H1 (cell line): ENCODE measurements at regions not wholly inside any gene's neighbourhood (a gene's known extent, or its start where the extent isn't known, plus 50 kb on each side); places are given as distances from the start of the nearest gene placed in this dataset.
A peak's percentile ranks its signal among the peaks of the same experiment; 100 is the strongest.

Experiments
- CTCF ChIA-PET: fragments of 300-600 bp; sonication (Branson Sonifier 250); formaldehyde crosslinking; loops from one replicate; lab custom pipeline; 2021; ENCODE audit not compliant: partially characterized antibody; lab: Charles Lee
- POLR2A ChIA-PET: fragments of 300-600 bp; sonication (Branson Sonifier 250); formaldehyde crosslinking; loops from one replicate; lab custom pipeline; 2021; ENCODE audit warnings: inconsistent platforms; ENCODE audit not compliant: partially characterized antibody; lab: Charles Lee
- DNase-seq, 2 experiments: peaks; one replicate each; pipeline versions ENCODE4 v3.0.0 to v3.0.0-alpha.2; 2010 to 2022; ENCODE audit warnings: low spot score in 2 of 2, low read depth in 1 of 2, mixed read lengths in 1 of 2
- FAIRE-seq: peaks from 2 replicates; lab custom pipeline; 2011; peaks lifted over from hg19 to GRCh38; lab: Jason Lieb, UNC
- H2AFZ ChIP-seq: 2 replicates; pipeline ENCODE4 v1.8.1; 2012; ENCODE audit warnings: low read length, inconsistent platforms
- H2AK5ac ChIP-seq: 2 replicates; pipeline ENCODE4 v1.6.1; 2013; ENCODE audit warnings: low read depth, low read length
- H2BK120ac ChIP-seq: replicated peaks from 2 replicates; pipeline ENCODE3; 2013; ENCODE audit warnings: low read depth, low read length, inconsistent platforms
- H2BK12ac ChIP-seq: 2 replicates; pipeline ENCODE4 v1.6.1; 2013; ENCODE audit warnings: low read depth, low read length
- H2BK15ac ChIP-seq: 2 replicates; pipeline ENCODE4 v1.6.1; 2013; ENCODE audit warnings: low read length
- H2BK20ac ChIP-seq: 2 replicates; pipeline ENCODE4 v1.6.1; 2013; ENCODE audit warnings: low read length
- H2BK5ac ChIP-seq: 2 replicates; pipeline ENCODE4 v1.6.1; 2013; ENCODE audit warnings: low read depth, low read length
- H3K14ac ChIP-seq: 2 replicates; pipeline ENCODE4 v1.6.1; 2013; ENCODE audit warnings: inconsistent platforms; ENCODE audit not compliant: insufficient read length
- H3K18ac ChIP-seq: 2 replicates; pipeline ENCODE4 v1.6.1; 2013; ENCODE audit warnings: low read length; ENCODE audit errors: extremely low read depth
- H3K23ac ChIP-seq: 2 replicates; pipeline ENCODE4 v1.6.1; 2013; ENCODE audit warnings: inconsistent platforms; ENCODE audit not compliant: insufficient read length
- H3K23me2 ChIP-seq: 2 replicates; pipeline ENCODE4 v1.6.1; 2013; ENCODE audit warnings: low read depth, low read length
- H3K27ac ChIP-seq: 2 replicates; pipeline ENCODE4 v1.6.1; 2011; ENCODE audit warnings: low read depth, low read length, inconsistent platforms
- H3K27me3 ChIP-seq, 4 experiments: replicated peaks in 1 of 4; 1 replicate in 1 of 4; 2 replicates in 3 of 4; pipeline versions ENCODE4 v1.6.1 to v1.8.1; 2011 to 2013; ENCODE audit warnings: low read length in 3 of 4, mild to moderate bottlenecking in 3 of 4, inconsistent platforms in 2 of 4, mixed read lengths in 2 of 4, moderate library complexity in 1 of 4; ENCODE audit not compliant: control insufficient read depth in 3 of 4, insufficient read depth in 3 of 4; ENCODE audit errors: extremely low read depth in 1 of 4
- H3K36me3 ChIP-seq, 4 experiments: 2 replicates each; pipeline versions ENCODE4 v1.6.1 to v1.8.1; 2011 to 2013; ENCODE audit warnings: mild to moderate bottlenecking in 4 of 4, low read length in 3 of 4, moderate library complexity in 2 of 4, control low read depth in 1 of 4, inconsistent platforms in 1 of 4; ENCODE audit not compliant: insufficient read depth in 4 of 4, control insufficient read depth in 2 of 4
- H3K4ac ChIP-seq: replicated peaks from 2 replicates; pipeline ENCODE3; 2013; ENCODE audit warnings: low read length, low read depth, mixed read lengths, inconsistent platforms; ENCODE audit not compliant: insufficient read length
- H3K4me1 ChIP-seq, 4 experiments: replicated peaks in 1 of 4; 1 replicate in 1 of 4; 2 replicates in 3 of 4; pipeline versions ENCODE4 v1.6.1 to v1.8.1; 2011 to 2013; ENCODE audit warnings: low read length in 3 of 4, inconsistent platforms in 2 of 4, mixed read lengths in 1 of 4; ENCODE audit not compliant: insufficient read depth in 4 of 4, control insufficient read depth in 3 of 4
- H3K4me2 ChIP-seq, 2 experiments: 2 replicates each; pipeline versions ENCODE4 v1.6.1 to v1.8.1; 2011 to 2013; ENCODE audit warnings: low read depth in 2 of 2, low read length in 2 of 2, control low read depth in 1 of 2, inconsistent platforms in 1 of 2, mild to moderate bottlenecking in 1 of 2; ENCODE audit not compliant: insufficient read depth in 1 of 2
- H3K4me3 ChIP-seq, 4 experiments: fragments of 200-600, 300-600 bp in 1 of 4; sonication (generic), shearing (Covaris generic), sonication (Bioruptor Twin) in 1 of 4; 2 replicates each; pipeline versions ENCODE4 v1.5.1 to v1.8.1; 2011 to 2016; ENCODE audit warnings: low read length in 4 of 4, low read depth in 3 of 4, control low read depth in 2 of 4, inconsistent platforms in 2 of 4, mild to moderate bottlenecking in 2 of 4, mixed read lengths in 1 of 4, moderate library complexity in 1 of 4; ENCODE audit not compliant: insufficient read depth in 2 of 4; ENCODE audit errors: extremely low read depth in 1 of 4
- H3K56ac ChIP-seq: replicated peaks from 2 replicates; pipeline ENCODE3; 2013; ENCODE audit warnings: low read depth, mild to moderate bottlenecking, mixed read lengths, low read length, inconsistent platforms; ENCODE audit not compliant: insufficient read length
- H3K79me1 ChIP-seq: 2 replicates; pipeline ENCODE4 v1.6.1; 2013; ENCODE audit warnings: low read depth, low read length, control low read depth
- H3K79me2 ChIP-seq, 2 experiments: 2 replicates each; pipeline versions ENCODE4 v1.6.1 to v1.8.1; 2012 to 2013; ENCODE audit warnings: low read length in 2 of 2, mild to moderate bottlenecking in 2 of 2, inconsistent platforms in 1 of 2; ENCODE audit not compliant: insufficient read depth in 2 of 2, control insufficient read depth in 1 of 2
- H3K9ac ChIP-seq, 4 experiments: replicated peaks in 1 of 4; 1 replicate in 1 of 4; 2 replicates in 3 of 4; pipeline versions ENCODE4 v1.6.1 to v1.8.1; 2011 to 2013; ENCODE audit warnings: low read depth in 3 of 4, low read length in 3 of 4, control low read depth in 2 of 4, mild to moderate bottlenecking in 2 of 4, moderate library complexity in 2 of 4, inconsistent platforms in 1 of 4; ENCODE audit errors: extremely low read depth in 1 of 4
- H3K9me3 ChIP-seq, 2 experiments: 2 replicates each; pipeline versions ENCODE4 v1.6.1 to v1.8.1; 2012 to 2013; ENCODE audit warnings: mild to moderate bottlenecking in 2 of 2, moderate library complexity in 2 of 2, control low read depth in 1 of 2, inconsistent platforms in 1 of 2, low read depth in 1 of 2, low read length in 1 of 2, mixed read lengths in 1 of 2; ENCODE audit not compliant: insufficient read depth in 2 of 2
- H4K20me1 ChIP-seq, 2 experiments: replicated peaks in 1 of 2; 2 replicates each; pipeline versions ENCODE3 to v1.8.1; 2011 to 2013; ENCODE audit warnings: inconsistent platforms in 2 of 2, low read length in 2 of 2, mild to moderate bottlenecking in 1 of 2; ENCODE audit not compliant: insufficient read depth in 2 of 2, control insufficient read depth in 1 of 2
- H4K5ac ChIP-seq: 2 replicates; pipeline ENCODE4 v1.6.1; 2013; ENCODE audit warnings: low read length, low read depth, mixed read lengths, inconsistent platforms; ENCODE audit not compliant: insufficient read length
- H4K8ac ChIP-seq: 2 replicates; pipeline ENCODE4 v1.8.0; 2013; ENCODE audit warnings: mild to moderate bottlenecking, moderate library complexity, low read length, inconsistent platforms; ENCODE audit not compliant: insufficient read depth; ENCODE audit errors: extremely low read depth
- H4K91ac ChIP-seq: replicated peaks from 2 replicates; pipeline ENCODE3; 2013; ENCODE audit warnings: low read length, mixed read lengths, inconsistent platforms; ENCODE audit not compliant: insufficient read length
- BCL11A ChIP-seq, 2 experiments: IDR thresholded peaks; one replicate each; pipeline ENCODE4 v1.6.1; 2011; ENCODE audit warnings: low read depth in 2 of 2, low read length in 2 of 2, mild to moderate bottlenecking in 2 of 2
- CHD1 ChIP-seq: IDR thresholded peaks from 2 replicates; pipeline ENCODE4 v1.6.1; 2012; ENCODE audit warnings: low read depth, low read length, improper control_type of control experiment
- WGBS, 2 experiments: shearing (Covaris generic) in 1 of 2; methylation state at CpG; one replicate each; pipeline versions ENCODE4 v1.1.6 to v1.1.7; 2013 to 2015; ENCODE audit warnings: low lambda C conversion rate in 2 of 2, mixed read lengths in 2 of 2, inconsistent platforms in 1 of 2, low coverage in 1 of 2, missing lambda C conversion rate in 1 of 2; ENCODE audit not compliant: insufficient replicate concordance in 2 of 2, insufficient coverage in 1 of 2, insufficient read length in 1 of 2; ENCODE audit errors: extremely low coverage in 1 of 2, missing lambda C conversion rate in 1 of 2; 5-methylcytosine and 5-hydroxymethylcytosine counted together

DNA sequence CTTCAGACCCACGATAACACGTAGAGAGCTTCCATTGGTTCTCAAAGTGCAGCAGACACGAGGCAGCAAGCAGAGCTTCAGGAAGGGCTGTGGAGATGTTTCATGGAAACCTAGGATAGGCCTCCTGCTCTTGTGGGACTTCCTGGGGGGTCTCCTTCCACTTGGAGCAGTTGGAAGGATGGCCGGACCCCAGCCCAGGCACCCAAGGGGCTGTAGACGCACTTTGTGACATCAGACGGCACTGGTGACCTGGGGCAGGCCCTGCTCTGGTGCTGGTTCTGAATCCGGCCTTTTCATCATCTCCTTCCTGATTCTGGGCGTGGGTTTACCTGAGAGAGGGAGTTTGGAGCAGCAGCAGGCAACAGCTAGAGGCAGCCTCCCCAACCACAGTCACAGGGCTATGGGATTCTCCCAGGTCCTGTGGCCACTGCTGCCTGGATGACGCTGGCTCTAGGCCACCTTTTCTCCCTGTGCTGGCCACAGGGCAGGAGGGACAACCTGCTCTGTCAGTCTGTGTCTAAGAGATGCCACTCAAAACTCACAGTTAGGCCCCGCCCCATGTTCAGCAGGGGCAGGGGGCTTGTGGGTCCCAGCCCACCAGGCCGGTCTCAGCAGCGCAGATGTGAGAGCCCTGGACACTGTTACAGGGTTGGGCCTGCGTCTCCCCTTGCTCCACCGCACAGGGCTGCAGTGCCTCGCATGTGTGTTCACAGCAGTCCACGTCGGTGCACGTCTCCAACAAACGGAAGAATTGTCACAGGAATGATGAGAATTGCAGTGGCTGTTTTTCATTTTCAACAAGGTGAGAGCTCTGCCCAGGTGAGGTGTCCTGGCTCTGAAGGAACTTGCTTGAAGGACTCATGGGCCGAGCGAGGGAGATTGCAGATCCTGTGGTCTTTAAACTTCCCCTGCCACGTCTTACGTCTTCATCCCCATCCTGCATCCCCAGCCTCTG, 569.3 kb downstream of the TCERG1L start:
- H2AFZ ChIP-seq, result peak overlapping the region; percentile 53; the same call in 1 of the 2 replicates
- no peak for TF ChIP-seq BCL11A (IDR thresholded peaks at IDR 0.05; ENCODE audit: low read depth in 2 of 2, low read length in 2 of 2)
- TF ChIP-seq CHD1, result no peak
- TF ChIP-seq, all 59 proteins: peak for 0

More for the DNA sequence above, 569.3 kb downstream of the TCERG1L start:
- no peak overlapping the region; the same call in 1 of the 2 replicates for H4K8ac ChIP-seq
- FAIRE-seq (no peak), DNase-seq (no peak)
- H3K18ac ChIP-seq, result no peak overlapping the region; the same call in 1 of the 2 replicates
- H3K79me2 ChIP-seq, result no peaks in the 10 kb centered on the region
- H2BK20ac ChIP-seq, result no peak overlapping the region
- no peak overlapping the region; a peak in 1 of 4 replicates for H3K4me2 ChIP-seq
- H2BK120ac ChIP-seq, result no peak overlapping the region
- no peak overlapping the region for H3K14ac ChIP-seq
- WGBS, 2 experiments, result 94% methylated on average over 22 of the region's 23 CpGs; no CpG with 5 or more reads in 1 of the 2 experiments
- H3K4me3 ChIP-seq, result no peak overlapping the region
- H3K9me3 ChIP-seq, result no peaks in the 10 kb centered on the region
- H3K23ac ChIP-seq, result no peak overlapping the region
- no peak overlapping the region for H2BK5ac ChIP-seq
- no peaks in the 10 kb centered on the region for H3K79me1 ChIP-seq
- no peak overlapping the region for H3K9ac ChIP-seq
- H4K5ac ChIP-seq, result no peak overlapping the region
- no peak overlapping the region for H4K91ac ChIP-seq
- no peaks in the 10 kb centered on the region for H3K36me3 ChIP-seq
- H3K56ac ChIP-seq, result no peak overlapping the region
- no peak overlapping the region for H2BK12ac ChIP-seq
- CTCF ChIA-PET, result interaction anchor here (0.6 to 0.8 kb wide), 2 partner anchors 275 to 463 kb away, joined by 3 to 4 read pairs; no protein-coding TSS in a partner anchor
- H3K27ac ChIP-seq, result no peak overlapping the region; the same call in 1 of the 2 replicates
- H3K23me2 ChIP-seq, result no peaks in the 10 kb centered on the region
- no peak overlapping the region for H3K4ac ChIP-seq
- H2AK5ac ChIP-seq, result no peak overlapping the region
- peaks cover 0 to 18% (median 12%) of the 10 kb centered on the region in 4 experiments; a peak in 6 of 7 replicates for H3K4me1 ChIP-seq
- no peaks in the 10 kb centered on the region for H3K27me3 ChIP-seq
- POLR2A ChIA-PET, result no interaction called here
- H2BK15ac ChIP-seq, result no peak overlapping the region
- peaks cover 0 to 4% of the 10 kb centered on the region in 2 experiments for H4K20me1 ChIP-seq
